ENCODE measurements at regions not wholly inside any gene's neighbourhood (a gene's known extent, or its start where the extent isn't known, plus 50 kb on each side); places are given as distances from the start of the nearest gene placed in this dataset.

GRCh38 chr2:236899146-236899545 is 186.5 kb upstream of the COPS8 start:
- peaks cover 0 to 10% of the 10 kb centered on the region in 2 experiments; a peak in 1 of 5 replicates for H3K27me3 ChIP-seq (ENCODE audit: control insufficient read depth in 2 of 2, insufficient read depth in 2 of 2, low read length in 2 of 2)
- no peaks in the 10 kb centered on the region for H3K9me3 ChIP-seq (replicated peaks; ENCODE audit: control insufficient read depth, insufficient read depth, low read depth, low read length)
- H3K4me3 ChIP-seq: no peak overlapping the region
- no peak overlapping the region for H3K9ac ChIP-seq (ENCODE audit: insufficient read depth in 1 of 2, low read depth in 2 of 2, low read length in 2 of 2)
- H3K4me2 ChIP-seq (ENCODE audit: insufficient read depth, low read length): no peak overlapping the region
- H3K36me3 ChIP-seq (ENCODE audit: control insufficient read depth, insufficient read depth, low read length): no peaks in the 10 kb centered on the region
- FAIRE-seq (no peak), ATAC-seq (no peak), DNase-seq (ENCODE audit: extremely low read depth in 1 of 4, low spot score in 3 of 4) (no peak)
- H3K79me2 ChIP-seq (ENCODE audit: control insufficient read depth, insufficient read depth, low read length): no peaks in the 10 kb centered on the region
- no TSS peak for BruUV-seq (replicated peaks)
- in situ Hi-C loops (cut with MboI): no loop called here
- intact Hi-C loops (cut with micrococcal nuclease): no loop called here
- ChIA-PET CTCF (ENCODE audit: low intra/inter-chr PET ratio) (no interaction called here), POLR2A (no interaction called here)
- H4K20me1 ChIP-seq (replicated peaks; ENCODE audit: control insufficient read depth, insufficient read depth, low read length): no peaks in the 10 kb centered on the region
- H3K27ac ChIP-seq (ENCODE audit: extremely low read depth, low read depth, low read length): no peak overlapping the region
- H3K4me1 ChIP-seq (replicated peaks in 1 of 2; ENCODE audit: control insufficient read depth in 2 of 2, insufficient read depth in 2 of 2, low read length in 2 of 2): no peaks in the 10 kb centered on the region
- TF ChIP-seq BRCA1 (IDR thresholded peaks at IDR 0.05) (no peak), BRCA1 (CRISPR knock-in tag; IDR thresholded peaks at IDR 0.05) (no peak), TFE3 (CRISPR knock-in tag; IDR thresholded peaks at IDR 0.05) (peak; percentile 75), USF2 (CRISPR knock-in tag; IDR thresholded peaks at IDR 0.05) (peak; percentile 36), RAD51 (IDR thresholded peaks at IDR 0.05; ENCODE audit: borderline replicate concordance, low read depth) (peak; percentile 38; the same call in 1 of the 2 replicates), ZNF316 (IDR thresholded peaks at IDR 0.05) (no peak)
- 7% methylated on average over 6 of the region's 6 CpGs for WGBS (ENCODE audit: insufficient coverage, low coverage, missing lambda C conversion rate)
- H2AFZ ChIP-seq (ENCODE audit: low read depth, low read length): no peak overlapping the region
- no peaks in the 10 kb centered on the region for H3K9me1 ChIP-seq (ENCODE audit: control insufficient read depth, insufficient read depth, low read length)

All from K562 (cell line).